ENCODE measurements at regions not wholly inside any gene's neighbourhood (a gene's known extent, or its start where the extent isn't known, plus 50 kb on each side); places are given as distances from the start of the nearest gene placed in this dataset.

- TF ChIP-seq CTCF (IDR thresholded peaks at IDR 0.05; ENCODE audit: control insufficient read depth, extremely low read depth, insufficient read depth), result no peak
- DNase-seq (ENCODE audit: low read depth), result no peak
- no peak overlapping the region for H3K4me3 ChIP-seq (ENCODE audit: low read depth, low read length)
Measured at GRCh38 chr14:39873791-39874190, 441.6 kb upstream of the FBXO33 start.

GRCh38 chr14:39868949-39869348 is 436.7 kb upstream of the FBXO33 start:
- no peak overlapping the region for H3K4me3 ChIP-seq (ENCODE audit: low read depth, low read length)
- TF ChIP-seq CTCF (IDR thresholded peaks at IDR 0.05; ENCODE audit: control insufficient read depth, extremely low read depth, insufficient read depth), result no peak
- no peak for DNase-seq (ENCODE audit: low read depth)

GRCh38 chr14:39868251-39868650 is 436.0 kb upstream of the FBXO33 start:
- DNase-seq (ENCODE audit: low read depth), result no peak
- no peak for TF ChIP-seq CTCF (IDR thresholded peaks at IDR 0.05; ENCODE audit: control insufficient read depth, extremely low read depth, insufficient read depth)
- no peak overlapping the region for H3K4me3 ChIP-seq (ENCODE audit: low read depth, low read length)

- TF ChIP-seq CTCF (IDR thresholded peaks at IDR 0.05; ENCODE audit: control insufficient read depth, extremely low read depth, insufficient read depth), result no peak
- no peak overlapping the region for H3K4me3 ChIP-seq (ENCODE audit: low read depth, low read length)
- DNase-seq (ENCODE audit: low read depth), result no peak
Measured at GRCh38 chr14:39863441-39863840, 431.2 kb upstream of the FBXO33 start.

GRCh38 chr14:39861696-39862095 is 429.5 kb upstream of the FBXO33 start:
- no peak for TF ChIP-seq CTCF (IDR thresholded peaks at IDR 0.05; ENCODE audit: control insufficient read depth, extremely low read depth, insufficient read depth)
- no peak overlapping the region for H3K4me3 ChIP-seq (ENCODE audit: low read depth, low read length)
- DNase-seq (ENCODE audit: low read depth), result no peak

- no peak for DNase-seq (ENCODE audit: low read depth)
- no peak overlapping the region for H3K4me3 ChIP-seq (ENCODE audit: low read depth, low read length)
- no peak for TF ChIP-seq CTCF (IDR thresholded peaks at IDR 0.05; ENCODE audit: control insufficient read depth, extremely low read depth, insufficient read depth)
Measured at GRCh38 chr14:39861229-39861600, 429.0 kb upstream of the FBXO33 start.

- H3K4me3 ChIP-seq (ENCODE audit: low read depth, low read length), result no peak overlapping the region
- no peak for DNase-seq (ENCODE audit: low read depth)
- no peak for TF ChIP-seq CTCF (IDR thresholded peaks at IDR 0.05; ENCODE audit: control insufficient read depth, extremely low read depth, insufficient read depth)
Measured at GRCh38 chr14:39860596-39861228, 428.5 kb upstream of the FBXO33 start.

All from LNCaP clone FGC (cell line).